Muscle of leg (tissue), 3 donors: ENCODE measurements at regions not wholly inside any gene's neighbourhood (a gene's known extent, or its start where the extent isn't known, plus 50 kb on each side); places are given as distances from the start of the nearest gene placed in this dataset.

Experiments used
- DNase-seq: peaks from one replicate; pipeline ENCODE4 v3.0.0; 2013
- H3K27ac ChIP-seq: one replicate; pipeline ENCODE4 v1.5.1; 2013; ENCODE audit warnings: mild to moderate bottlenecking, low read length, control low read depth
- H3K27me3 ChIP-seq: one replicate; pipeline ENCODE4 v1.6.1; 2013; ENCODE audit warnings: low read length; ENCODE audit not compliant: control insufficient read depth, insufficient read depth
- H3K36me3 ChIP-seq: one replicate; pipeline ENCODE4 v1.6.1; 2013; ENCODE audit warnings: low read length; ENCODE audit not compliant: control insufficient read depth, insufficient read depth
- H3K4me1 ChIP-seq: one replicate; pipeline ENCODE4 v1.6.1; 2013; ENCODE audit warnings: low read length; ENCODE audit not compliant: control insufficient read depth, insufficient read depth
- H3K4me3 ChIP-seq: one replicate; pipeline ENCODE4 v1.5.1; 2013; ENCODE audit warnings: low read length, control low read depth
- H3K9me3 ChIP-seq: replicated peaks from 2 replicates; pipeline ENCODE4 v1.6.1; 2013; ENCODE audit warnings: low read depth, low read length; ENCODE audit not compliant: control insufficient read depth
- WGBS: methylation state at CpG from one replicate; pipeline ENCODE4 v1.1.5; 2013; ENCODE audit warnings: missing lambda C conversion rate; ENCODE audit not compliant: insufficient coverage; 5-methylcytosine and 5-hydroxymethylcytosine counted together

DNA sequence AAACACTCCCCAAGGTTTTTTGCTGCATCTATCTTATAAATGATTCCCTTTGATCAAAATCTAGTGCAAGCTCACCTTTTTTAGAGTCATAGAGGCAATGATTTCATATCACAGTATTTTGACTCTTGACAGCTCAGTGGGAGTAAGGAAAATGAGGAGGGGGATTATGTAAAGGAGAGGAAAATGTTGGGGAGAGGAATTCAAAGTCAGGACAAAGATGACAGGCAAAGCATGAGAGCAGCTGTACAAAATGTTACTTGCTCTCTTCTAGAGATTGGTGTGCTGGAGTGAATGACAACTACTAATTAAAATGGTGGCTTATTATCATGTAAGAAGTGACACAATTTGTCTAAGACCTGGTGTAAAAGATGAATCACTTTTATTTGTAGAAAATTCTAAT, 644.6 kb upstream of the CHORDC1 start:
- no peak for DNase-seq
- Histone ChIP-seq H3K4me1 (no peaks in the 10 kb centered on the region), H3K27me3 (no peaks in the 10 kb centered on the region), H3K36me3 (no peaks in the 10 kb centered on the region), H3K27ac (no peak overlapping the region), H3K4me3 (no peak overlapping the region), H3K9me3 (no peaks in the 10 kb centered on the region)

DNA sequence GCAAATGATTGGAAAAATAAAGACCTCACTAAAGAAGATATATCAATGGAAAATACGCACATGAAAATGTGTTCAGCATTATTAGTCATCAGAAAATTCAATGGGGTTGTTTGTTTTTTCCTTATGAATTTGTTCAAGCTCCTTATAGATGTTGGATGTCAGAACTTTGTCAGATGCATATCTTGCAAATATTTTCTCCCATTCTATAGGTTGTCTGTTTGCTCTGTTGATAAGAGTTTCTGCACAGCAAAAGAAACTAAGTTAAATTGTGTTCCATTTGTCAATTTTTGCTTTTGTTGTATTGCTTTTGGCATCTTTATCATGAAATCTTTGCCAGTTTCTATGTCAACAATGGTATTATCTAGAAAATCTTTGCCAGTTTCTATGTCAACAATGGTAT, 633.9 kb upstream of the CHORDC1 start:
- no peaks in the 10 kb centered on the region for H3K36me3 ChIP-seq
- H3K4me3 ChIP-seq: no peak overlapping the region
- H3K4me1 ChIP-seq: no peaks in the 10 kb centered on the region
- no peak overlapping the region for H3K27ac ChIP-seq
- H3K27me3 ChIP-seq: no peaks in the 10 kb centered on the region
- H3K9me3 ChIP-seq: no peaks in the 10 kb centered on the region
- no CpG with 5 or more reads among the region's 1 CpG for WGBS
- no peak for DNase-seq

DNA sequence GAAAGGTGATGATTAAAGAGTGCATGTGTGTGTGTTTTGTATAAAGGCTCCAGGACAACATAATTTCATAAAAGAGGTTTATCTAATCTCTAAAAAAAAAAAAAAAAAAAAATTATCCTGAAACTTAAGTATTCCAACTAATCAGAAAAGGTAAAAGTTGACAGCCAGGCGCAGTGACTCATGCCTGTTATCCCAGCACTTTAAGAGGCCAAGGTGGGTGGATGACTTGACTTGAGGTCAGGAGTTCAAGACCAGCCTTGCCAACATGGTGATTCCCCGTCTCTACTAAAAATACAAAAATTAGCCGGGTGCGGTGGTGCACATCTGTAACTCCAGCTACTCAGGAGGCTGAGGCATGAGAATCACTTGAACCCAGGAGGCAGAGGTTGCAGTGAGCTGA, 632.7 kb upstream of the CHORDC1 start:
- no peak for DNase-seq
- 100% methylated on average over 1 of the region's 4 CpGs for WGBS
- no peaks in the 10 kb centered on the region for H3K9me3 ChIP-seq

DNA sequence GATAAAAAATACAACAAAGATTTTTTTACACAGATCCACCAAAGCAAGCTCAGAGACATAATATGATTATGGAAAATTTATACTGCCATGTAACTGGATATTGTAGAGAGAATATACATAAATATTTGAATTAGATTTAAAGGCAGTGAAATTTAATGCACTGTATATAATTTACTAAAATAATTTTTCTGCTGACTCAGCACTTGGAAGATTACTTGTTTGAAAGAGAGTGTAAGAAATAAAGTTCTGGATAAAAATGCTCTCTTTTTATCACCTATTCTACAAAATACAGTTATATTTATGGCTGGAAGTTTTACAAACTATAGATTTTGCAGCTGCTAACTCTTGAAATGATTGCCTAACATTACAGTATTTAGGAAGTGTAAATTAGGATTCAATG, 628.3 kb upstream of the CHORDC1 start:
- Histone ChIP-seq H3K4me1 (no peaks in the 10 kb centered on the region), H3K9me3 (no peaks in the 10 kb centered on the region), H3K36me3 (no peaks in the 10 kb centered on the region), H3K27ac (no peak overlapping the region), H3K27me3 (no peaks in the 10 kb centered on the region), H3K4me3 (no peak overlapping the region)
- DNase-seq: no peak

More for the DNA sequence above, 632.7 kb upstream of the CHORDC1 start:
- H3K27me3 ChIP-seq: no peaks in the 10 kb centered on the region
- no peak overlapping the region for H3K27ac ChIP-seq
- no peaks in the 10 kb centered on the region for H3K36me3 ChIP-seq
- H3K4me3 ChIP-seq: no peak overlapping the region
- H3K4me1 ChIP-seq: no peaks in the 10 kb centered on the region

DNA sequence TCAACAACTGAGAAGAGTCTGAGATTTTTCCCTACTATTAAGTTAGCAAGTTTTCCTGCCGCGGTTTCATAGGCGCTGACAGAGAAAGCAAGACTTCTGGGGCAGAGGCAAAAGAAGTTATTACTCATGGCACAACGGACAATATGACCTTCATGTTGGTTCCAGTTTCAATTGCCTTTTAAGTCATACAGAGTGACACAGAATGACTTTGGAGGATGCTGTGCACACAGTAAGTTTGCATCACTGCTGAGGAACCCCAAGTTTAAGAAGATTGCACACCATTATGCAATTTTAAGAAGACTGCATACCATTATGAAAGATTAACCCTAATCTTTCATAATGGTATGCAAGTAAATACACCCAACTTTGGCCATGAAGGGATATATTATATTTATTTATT, 626.5 kb upstream of the CHORDC1 start:
- Histone ChIP-seq H3K9me3 (no peaks in the 10 kb centered on the region), H3K36me3 (no peaks in the 10 kb centered on the region), H3K4me1 (no peaks in the 10 kb centered on the region), H3K4me3 (no peak overlapping the region), H3K27ac (no peak overlapping the region), H3K27me3 (no peaks in the 10 kb centered on the region)
- DNase-seq: no peak
- 86% methylated on average over 4 of the region's 4 CpGs for WGBS

DNA sequence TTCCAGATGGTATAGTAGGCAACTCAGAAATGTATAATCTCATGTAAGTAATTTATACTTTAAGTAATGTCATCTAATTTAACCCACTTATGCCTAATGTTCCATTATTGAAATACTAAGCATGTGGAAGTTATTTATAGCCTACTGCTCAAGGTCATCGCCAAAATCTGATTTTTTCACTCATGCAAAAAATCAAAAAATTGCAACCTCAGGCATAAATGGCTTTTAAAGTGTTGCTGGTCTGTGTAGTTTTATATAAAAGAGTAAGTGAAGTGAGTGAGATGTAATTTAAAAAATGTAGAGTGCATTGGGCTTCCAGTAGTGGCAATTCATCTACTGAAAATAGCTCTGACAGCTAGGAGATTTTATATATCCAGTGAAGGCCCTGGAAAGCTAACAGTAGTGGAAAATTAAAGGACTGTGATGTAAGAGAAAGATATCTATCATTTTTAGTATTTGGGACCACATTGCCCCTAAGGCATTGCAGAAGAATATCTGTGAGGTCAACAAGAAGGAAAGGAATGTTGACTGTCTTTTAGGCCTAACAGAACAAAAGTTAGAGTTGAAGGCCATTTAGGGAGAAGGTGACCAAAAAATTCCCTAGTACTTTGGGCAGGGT, 624.5 kb upstream of the CHORDC1 start:
- Histone ChIP-seq H3K36me3 (no peaks in the 10 kb centered on the region), H3K4me1 (no peaks in the 10 kb centered on the region), H3K27ac (no peak overlapping the region), H3K4me3 (no peak overlapping the region), H3K27me3 (no peaks in the 10 kb centered on the region), H3K9me3 (no peaks in the 10 kb centered on the region)
- no peak for DNase-seq
- no CpG with 5 or more reads among the region's 1 CpG for WGBS

DNA sequence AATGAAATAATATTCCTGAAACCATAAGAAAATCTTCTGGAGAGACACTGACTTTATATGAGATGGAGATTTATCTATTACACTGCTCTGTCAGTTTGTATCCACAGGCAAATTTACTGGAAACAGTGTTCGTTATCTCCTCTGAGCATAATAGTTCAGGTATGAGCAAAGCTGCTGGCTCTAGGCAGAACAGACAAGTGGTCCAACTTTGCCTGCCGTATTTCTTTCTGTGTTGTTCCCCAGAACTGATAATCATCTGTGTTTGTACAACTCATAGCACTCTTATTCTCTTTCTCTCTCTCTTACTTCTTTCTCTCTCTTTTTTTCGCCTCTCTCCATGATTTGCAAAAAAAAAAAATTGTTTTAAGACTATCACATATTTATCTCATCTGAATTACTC, 623.8 kb upstream of the CHORDC1 start:
- 82% methylated on average over 3 of the region's 3 CpGs for WGBS
- Histone ChIP-seq H3K4me1 (no peaks in the 10 kb centered on the region), H3K4me3 (no peak overlapping the region), H3K27me3 (no peaks in the 10 kb centered on the region), H3K36me3 (no peaks in the 10 kb centered on the region), H3K9me3 (no peaks in the 10 kb centered on the region), H3K27ac (no peak overlapping the region)
- no peak for DNase-seq

DNA sequence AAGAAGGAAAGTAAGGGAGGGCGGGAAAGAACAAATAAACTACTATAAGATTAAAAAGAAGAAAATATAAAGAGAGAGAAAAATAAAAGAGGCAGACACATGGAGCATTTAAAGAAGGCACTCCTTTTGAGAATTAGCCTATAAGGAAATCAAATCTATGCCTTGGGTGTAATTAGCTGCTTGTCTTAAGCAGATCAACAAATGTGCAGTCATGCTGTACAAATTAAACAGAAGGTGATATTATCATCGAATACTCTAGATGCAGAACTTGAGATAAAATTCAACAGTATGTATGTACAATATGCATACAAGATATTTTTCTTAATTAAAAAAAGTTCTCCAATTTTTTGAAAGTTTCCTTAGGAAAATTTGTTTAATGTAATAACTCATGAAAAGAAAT, 623.0 kb upstream of the CHORDC1 start:
- WGBS: no CpG with 5 or more reads among the region's 2 CpGs
- Histone ChIP-seq H3K4me1 (no peaks in the 10 kb centered on the region), H3K36me3 (no peaks in the 10 kb centered on the region), H3K9me3 (no peaks in the 10 kb centered on the region), H3K27me3 (no peaks in the 10 kb centered on the region), H3K4me3 (no peak overlapping the region), H3K27ac (no peak overlapping the region)
- DNase-seq: no peak

DNA sequence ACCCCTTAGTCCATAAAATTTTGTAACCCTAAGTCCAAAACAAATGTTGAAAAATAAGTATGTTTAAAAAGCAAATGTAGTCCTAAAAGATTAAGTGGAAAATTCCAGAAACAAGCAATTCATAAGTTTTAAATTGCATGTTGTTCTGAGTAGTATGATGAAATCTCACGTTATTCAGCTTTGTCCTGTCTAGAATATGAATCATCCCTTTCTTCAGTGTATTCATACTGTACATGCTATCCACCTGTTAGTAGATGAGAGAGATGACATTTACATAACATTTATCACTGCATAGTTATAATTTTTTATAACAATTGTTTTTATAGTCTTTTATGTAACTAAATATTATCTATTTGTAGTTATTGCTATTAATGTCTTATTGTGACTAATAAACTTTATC, 622.3 kb upstream of the CHORDC1 start:
- no peaks in the 10 kb centered on the region for H3K36me3 ChIP-seq
- no CpG with 5 or more reads among the region's 1 CpG for WGBS
- no peak overlapping the region for H3K4me3 ChIP-seq
- H3K27ac ChIP-seq: no peak overlapping the region
- no peaks in the 10 kb centered on the region for H3K4me1 ChIP-seq
- no peak for DNase-seq
- H3K27me3 ChIP-seq: no peaks in the 10 kb centered on the region
- H3K9me3 ChIP-seq: no peaks in the 10 kb centered on the region

DNA sequence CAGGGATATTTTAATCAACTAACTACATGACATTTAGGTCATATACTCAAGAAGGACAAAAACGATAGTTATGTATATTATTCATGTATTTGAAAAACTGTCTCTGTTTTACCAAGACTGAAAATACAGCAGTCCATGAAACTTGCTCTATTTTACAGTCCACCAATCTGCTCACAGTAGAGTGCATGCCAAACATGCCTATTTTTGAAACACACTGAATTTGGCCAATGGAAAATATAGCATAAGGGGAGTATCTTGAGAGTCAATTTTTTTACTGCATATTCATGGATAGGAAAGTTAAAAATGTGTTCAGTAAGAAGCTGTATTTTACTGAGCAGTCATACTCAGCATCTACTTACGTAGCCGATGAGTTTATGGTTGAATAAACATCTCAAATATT, 621.2 kb upstream of the CHORDC1 start:
- no peaks in the 10 kb centered on the region for H3K36me3 ChIP-seq
- no peak overlapping the region for H3K4me3 ChIP-seq
- no peak for DNase-seq
- H3K27ac ChIP-seq: no peak overlapping the region
- H3K27me3 ChIP-seq: no peaks in the 10 kb centered on the region
- no CpG with 5 or more reads among the region's 3 CpGs for WGBS
- no peaks in the 10 kb centered on the region for H3K9me3 ChIP-seq
- no peaks in the 10 kb centered on the region for H3K4me1 ChIP-seq

DNA sequence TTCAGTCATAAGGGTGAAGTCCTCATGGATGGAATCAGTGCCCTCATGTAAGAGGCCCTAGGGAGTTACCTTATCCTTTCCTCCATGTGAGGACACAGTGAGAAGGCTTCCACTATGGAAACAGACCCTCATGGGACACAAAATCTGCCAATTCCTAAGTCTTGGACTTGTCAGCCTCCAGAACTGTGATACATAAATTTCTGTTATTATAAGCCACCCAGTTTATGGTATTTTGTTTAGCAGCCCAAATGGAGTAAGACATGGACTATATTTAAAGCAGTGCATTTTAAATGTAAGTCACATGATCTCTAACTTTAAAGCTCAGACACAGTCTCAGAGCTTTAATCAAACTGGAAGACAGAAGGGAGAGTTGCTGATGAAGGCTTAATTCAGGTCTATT, 619.8 kb upstream of the CHORDC1 start:
- Histone ChIP-seq H3K36me3 (no peaks in the 10 kb centered on the region), H3K27ac (no peak overlapping the region), H3K4me1 (no peaks in the 10 kb centered on the region), H3K27me3 (no peaks in the 10 kb centered on the region), H3K4me3 (no peak overlapping the region), H3K9me3 (no peaks in the 10 kb centered on the region)
- DNase-seq: no peak
